GM19372 (cell line): ENCODE measurements at regions not wholly inside any gene's neighbourhood (a gene's known extent, or its start where the extent isn't known, plus 50 kb on each side); places are given as distances from the start of the nearest gene placed in this dataset.
"Not testable (repeated sequence)": the region's sequence is repeated elsewhere in the genome, so short reads cannot be mapped to it uniquely, and the experiment has no call there.

Experiments
- ATAC-seq: cut with Tn5 transposase; IDR thresholded peaks from one replicate; pipeline ENCODE4 v1.9.1; 2021; ENCODE audit warnings: mild to moderate bottlenecking, low read depth, moderate library complexity; ENCODE audit not compliant: unreplicated experiment

DNA sequence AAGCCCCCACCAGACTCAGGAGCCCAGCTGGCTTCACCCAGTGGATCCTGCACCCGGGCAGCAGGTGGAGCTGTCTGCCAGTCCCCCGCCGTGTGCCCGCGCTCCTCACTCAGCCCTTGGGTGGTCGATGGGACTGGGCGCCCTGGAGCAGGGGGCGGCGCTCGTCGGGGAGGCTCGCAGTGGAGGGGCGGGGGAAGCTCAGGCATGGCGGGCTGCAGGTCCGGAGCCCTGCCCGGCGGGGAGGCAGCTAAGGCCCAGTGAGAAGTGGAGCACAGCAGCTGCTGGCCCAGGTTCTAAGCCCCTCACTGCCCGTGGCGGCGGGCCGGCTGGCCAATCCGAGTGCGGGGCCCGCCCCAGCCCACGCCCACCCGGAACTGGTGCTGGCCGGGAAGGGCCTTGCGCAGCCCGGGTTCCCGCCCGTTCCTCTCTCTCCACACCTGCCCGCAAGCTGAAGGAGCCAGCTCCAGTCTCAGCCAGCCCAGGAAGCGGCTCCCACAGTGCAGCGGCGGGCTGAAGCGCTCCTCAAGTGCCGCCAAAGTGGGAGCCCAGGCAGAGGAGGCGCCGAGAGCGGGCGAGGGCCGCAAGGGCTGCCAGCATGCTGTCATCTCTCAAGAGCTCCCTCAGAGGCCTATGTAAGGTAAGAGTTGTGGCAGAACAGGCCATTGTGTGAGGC is 1307.8 kb upstream of the TMEFF2 start:
- no peak for ATAC-seq

DNA sequence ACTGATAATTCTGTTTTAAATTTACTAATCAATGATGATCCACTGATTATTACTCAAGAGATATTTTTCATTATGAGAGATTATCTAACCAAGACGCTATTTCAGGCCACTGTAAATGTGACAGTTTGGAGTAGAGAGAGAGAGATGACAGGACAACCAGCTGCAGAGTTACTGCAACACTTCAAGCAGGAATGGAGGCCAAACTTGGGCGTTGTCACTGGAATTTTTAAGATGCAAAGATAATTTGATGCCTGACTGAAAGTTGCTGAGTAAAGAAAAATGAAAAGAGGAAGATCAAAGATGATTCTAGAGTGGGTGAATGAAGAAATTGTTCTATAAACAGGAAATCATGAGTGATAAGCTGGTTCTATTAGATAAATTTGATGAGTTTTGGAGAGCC is 1302.1 kb upstream of the TMEFF2 start:
- no peak for ATAC-seq

- peak; percentile 99 for ATAC-seq
These were observed 1287.8 kb upstream of the TMEFF2 start for GRCh38 chr2:193482557-193482956.

GRCh38 chr2:193480187-193480586 is 1285.5 kb upstream of the TMEFF2 start:
- ATAC-seq: no peak

DNA sequence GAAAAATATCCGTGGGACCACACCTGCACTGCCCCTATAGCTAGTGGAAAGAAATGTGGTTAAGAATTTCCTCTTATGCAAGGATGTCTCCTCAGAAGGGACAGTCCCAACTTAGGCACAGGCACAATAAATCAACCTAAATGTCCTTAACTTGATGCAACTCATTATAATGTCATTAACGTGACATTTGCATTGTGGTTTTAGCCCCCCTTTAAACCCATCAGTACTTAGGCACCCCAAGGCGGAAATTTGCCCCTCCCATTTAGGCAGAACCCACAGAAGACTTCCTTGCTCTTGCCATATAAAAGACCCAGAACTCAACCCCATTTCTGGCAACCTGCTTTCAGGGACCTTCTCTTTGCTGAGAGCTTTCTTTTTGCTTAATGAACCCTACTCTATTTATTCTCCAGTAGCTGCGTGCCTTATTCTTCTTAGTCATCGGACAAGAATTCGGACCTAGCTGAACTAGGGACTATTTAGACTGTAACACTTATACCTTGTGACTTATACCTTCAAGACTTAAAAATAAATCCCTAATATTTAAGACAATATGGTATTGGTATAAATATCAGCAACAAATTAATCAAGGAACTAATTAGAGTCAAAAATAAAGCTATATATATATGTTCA is 1281.6 kb upstream of the TMEFF2 start:
- ATAC-seq: peak; percentile 62

DNA sequence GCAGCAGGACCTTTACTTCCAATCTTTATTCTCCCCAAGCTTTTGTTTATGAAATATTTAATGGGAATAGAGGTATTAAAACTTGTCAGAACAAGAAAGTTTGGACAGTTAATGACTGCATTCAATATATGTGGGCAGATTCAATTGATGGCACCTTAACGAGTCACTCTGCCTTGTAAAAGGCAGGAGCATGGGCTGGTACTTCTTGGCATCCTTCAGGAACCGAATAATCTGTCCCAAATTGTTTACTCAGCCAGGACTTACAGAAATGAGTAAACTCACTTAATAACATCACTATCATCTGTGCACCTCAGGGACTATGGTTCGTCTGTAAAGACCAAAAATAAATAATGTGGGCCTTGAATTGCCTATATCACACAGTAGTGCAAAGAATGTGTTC is 1280.3 kb upstream of the TMEFF2 start:
- no peak for ATAC-seq

DNA sequence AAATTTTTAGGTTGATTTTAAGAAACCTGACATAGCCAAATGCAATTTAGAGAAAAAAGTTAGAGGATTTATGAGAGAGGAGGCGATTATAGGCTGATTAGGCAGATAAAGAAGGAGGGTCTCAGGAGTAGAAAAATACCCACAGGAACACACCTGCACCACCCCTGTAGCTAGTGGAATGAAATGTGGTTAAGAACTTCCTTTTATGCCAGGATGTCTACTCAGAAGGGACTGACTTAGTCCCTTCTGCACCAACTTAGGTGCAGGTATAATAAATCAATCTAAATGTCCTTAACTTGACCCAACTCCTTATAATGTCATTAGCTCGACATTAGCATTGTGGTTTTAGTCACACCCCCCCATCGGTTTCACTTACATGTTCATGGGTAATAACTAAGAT is 1274.5 kb upstream of the TMEFF2 start:
- no peak for ATAC-seq

DNA sequence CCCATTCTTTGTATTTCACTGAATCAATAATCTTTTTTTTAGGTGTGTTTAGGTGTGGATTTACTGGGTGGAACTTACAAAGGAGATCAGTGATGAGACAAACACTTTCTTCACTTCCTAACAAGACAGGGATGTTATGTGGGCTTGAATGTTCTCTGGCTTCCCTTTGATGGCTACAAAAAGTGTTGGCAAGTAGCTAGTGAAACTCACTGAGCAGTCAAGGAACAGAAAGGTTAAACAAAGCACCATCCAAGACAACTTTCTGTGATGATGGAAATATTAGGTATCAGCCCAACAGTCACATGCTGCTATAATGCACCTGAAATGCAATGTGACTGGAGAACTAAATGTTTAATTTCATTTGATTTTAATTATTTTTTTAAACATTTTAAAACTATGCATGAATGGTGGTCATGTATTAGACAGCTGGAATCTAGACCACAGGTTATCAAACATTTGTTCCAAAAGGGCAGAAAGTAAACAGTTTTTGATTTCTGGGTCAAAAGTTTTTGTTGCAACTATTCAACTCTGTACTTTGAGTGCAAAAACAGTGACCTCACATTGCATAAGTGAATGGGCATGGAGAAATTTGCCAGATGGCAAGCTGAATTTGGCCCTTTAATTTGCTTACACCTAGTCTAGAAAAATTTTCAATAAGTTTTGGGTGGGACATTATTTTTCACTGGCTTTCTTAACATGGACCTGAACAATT is 1272.7 kb upstream of the TMEFF2 start:
- no peak for ATAC-seq

DNA sequence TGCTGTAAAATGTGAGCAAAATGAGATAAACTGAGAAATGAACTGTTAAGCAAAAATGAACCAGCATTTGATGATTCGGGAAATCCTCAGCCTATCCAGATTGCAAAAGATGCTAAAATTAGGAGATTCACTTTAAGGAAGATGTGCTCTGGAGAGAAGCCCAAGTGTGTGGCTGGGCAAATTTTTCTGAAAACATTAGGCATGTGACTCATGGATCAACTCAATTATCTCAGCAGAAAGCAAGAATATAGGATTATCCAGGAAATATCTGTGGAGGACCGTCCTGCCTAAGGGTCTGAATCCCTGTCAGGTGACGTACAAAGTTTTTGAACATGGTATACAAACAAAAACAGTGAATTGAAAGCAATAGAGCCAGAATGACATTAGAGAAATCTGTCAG is 1268.3 kb upstream of the TMEFF2 start:
- no peak for ATAC-seq

DNA sequence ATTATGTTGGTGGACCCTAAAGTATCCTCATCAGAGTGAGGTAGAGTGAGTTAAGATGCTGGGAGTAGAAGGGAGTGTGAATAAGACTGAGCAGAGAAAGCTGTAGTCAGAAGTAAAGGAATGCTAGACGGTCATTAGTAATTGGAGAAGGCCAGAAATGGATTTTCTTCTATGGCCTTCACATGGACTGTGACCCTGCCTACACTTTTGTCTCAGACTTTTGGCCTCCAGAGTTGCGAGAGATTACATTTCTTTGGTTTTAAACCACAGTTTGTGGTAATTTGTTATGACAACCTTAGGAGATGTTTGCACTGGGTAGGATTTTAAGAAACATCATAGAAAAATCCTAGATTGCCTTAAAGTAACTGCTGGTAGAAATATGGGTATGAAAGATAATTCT is 1267.7 kb upstream of the TMEFF2 start:
- no peak for ATAC-seq

- no peak for ATAC-seq
These were observed 1266.8 kb upstream of the TMEFF2 start for GRCh38 chr2:193461431-193461934.

GRCh38 chr2:193446967-193447366 is 1252.2 kb upstream of the TMEFF2 start:
- ATAC-seq: no peak

DNA sequence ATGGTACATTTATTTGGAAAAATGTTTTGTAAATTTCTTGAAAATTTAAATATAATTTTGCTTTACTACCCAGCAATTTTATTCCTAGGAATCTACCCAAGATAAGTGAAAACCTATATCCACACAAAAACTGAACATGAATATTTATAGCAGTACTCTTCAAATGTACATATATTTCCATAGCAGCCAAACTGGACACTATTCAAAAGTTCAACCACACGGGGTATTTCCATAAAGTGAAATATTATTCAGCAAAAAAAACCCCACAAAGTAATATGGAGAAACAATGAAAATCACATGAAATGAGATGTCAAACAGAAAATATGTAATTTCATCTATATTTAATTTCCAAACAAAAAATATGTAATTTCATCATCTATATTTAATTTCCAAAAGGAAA is 1247.6 kb upstream of the TMEFF2 start:
- ATAC-seq: no peak

- no peak for ATAC-seq
These were observed 1233.6 kb upstream of the TMEFF2 start for GRCh38 chr2:193428336-193428818.

GRCh38 chr2:193412368-193412767 is 1217.6 kb upstream of the TMEFF2 start:
- not testable (repeated sequence) for ATAC-seq

DNA sequence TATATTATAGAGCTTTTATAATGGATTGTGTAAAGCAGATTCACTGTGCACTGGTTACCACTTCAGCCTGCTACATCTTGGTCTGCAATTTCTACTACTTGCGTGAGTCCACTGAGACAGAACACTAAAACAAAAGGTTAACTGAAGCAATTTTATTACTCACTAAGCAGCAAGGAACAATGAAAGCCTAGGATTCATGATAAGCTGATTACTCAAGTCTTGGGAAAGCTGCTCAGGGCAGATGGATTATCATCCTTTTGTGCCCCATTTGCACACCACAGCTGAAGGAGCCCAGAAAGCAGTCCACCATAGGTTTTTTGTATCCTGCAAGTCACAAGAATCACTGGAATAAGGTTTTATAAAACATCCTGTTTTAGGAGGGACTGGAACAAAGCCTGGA is 1215.2 kb upstream of the TMEFF2 start:
- no peak for ATAC-seq

DNA sequence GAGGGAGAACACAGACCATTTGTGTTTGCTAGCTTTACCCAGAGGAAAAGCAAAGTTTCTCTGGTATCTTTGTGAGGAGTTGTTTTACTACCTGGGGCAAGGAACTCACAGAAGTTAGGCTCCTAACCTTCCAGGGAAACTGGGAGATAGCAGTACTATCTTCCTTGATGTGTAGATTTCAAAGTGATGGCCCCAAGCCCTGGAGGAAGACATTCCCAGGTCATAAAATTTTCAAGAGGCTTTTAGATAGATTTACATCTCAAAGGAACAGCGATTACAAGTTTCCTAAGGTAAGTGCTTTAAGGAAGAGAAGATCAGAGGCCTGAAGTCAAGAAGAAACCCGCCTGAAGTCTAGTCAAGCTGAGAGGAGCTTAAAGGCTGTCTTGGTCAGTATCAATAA is 1187.8 kb upstream of the TMEFF2 start:
- ATAC-seq: no peak

DNA sequence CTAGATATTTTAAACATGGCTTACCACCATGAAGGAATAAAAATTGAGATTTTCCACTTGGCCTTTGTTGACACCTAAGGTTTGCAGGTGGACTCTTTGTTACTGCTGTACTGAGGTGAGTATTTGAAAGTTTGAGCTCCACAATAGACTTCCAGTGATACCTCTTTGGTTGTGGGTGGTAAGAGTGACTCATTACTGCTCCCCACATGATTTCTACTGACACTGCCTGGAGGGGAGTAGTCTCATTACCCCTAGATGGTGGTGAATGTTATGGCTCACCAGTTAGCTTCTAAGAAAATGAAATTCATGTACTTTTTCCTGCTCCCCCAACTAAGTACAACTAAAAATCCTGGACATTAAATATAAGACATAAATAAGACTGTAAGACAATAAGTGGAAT is 1183.1 kb upstream of the TMEFF2 start:
- ATAC-seq: no peak

GRCh38 chr2:193373120-193373519 is 1178.4 kb upstream of the TMEFF2 start:
- ATAC-seq: no peak

- ATAC-seq: no peak
These were observed 1176.5 kb upstream of the TMEFF2 start for GRCh38 chr2:193371200-193371599.

- no peak for ATAC-seq
These were observed 1173.9 kb upstream of the TMEFF2 start for GRCh38 chr2:193368615-193369014.

- no peak for ATAC-seq
These were observed 1162.8 kb upstream of the TMEFF2 start for GRCh38 chr2:193357508-193357907.
